Choroid plexus epithelial cell (primary cell): ENCODE measurements at regions not wholly inside any gene's neighbourhood (a gene's known extent, or its start where the extent isn't known, plus 50 kb on each side); places are given as distances from the start of the nearest gene placed in this dataset.

Experiments used
- DNase-seq: peaks from one replicate; pipeline ENCODE4 v3.0.0-alpha.2; 2010; ENCODE audit warnings: low read depth
- H3K4me3 ChIP-seq: 2 replicates; pipeline ENCODE4 v1.5.1; 2011; ENCODE audit warnings: low read depth, mild to moderate bottlenecking, control low read depth, low read length, moderate library complexity
- CTCF ChIP-seq: conservative IDR thresholded peaks from 2 replicates; pipeline ENCODE4 v1.5.1; 2011; ENCODE audit warnings: low read depth, mild to moderate bottlenecking, control low read depth, inconsistent platforms, low read length, moderate library complexity

GRCh38 chr9:82819260-82819659 lies 243.7 kb downstream of the RASEF start:
- no peak for TF ChIP-seq CTCF
- no peak overlapping the region for H3K4me3 ChIP-seq
- DNase-seq: no peak

GRCh38 chr9:82820186-82820585 lies 242.8 kb downstream of the RASEF start:
- no peak overlapping the region for H3K4me3 ChIP-seq
- DNase-seq: no peak
- no peak for TF ChIP-seq CTCF

DNA sequence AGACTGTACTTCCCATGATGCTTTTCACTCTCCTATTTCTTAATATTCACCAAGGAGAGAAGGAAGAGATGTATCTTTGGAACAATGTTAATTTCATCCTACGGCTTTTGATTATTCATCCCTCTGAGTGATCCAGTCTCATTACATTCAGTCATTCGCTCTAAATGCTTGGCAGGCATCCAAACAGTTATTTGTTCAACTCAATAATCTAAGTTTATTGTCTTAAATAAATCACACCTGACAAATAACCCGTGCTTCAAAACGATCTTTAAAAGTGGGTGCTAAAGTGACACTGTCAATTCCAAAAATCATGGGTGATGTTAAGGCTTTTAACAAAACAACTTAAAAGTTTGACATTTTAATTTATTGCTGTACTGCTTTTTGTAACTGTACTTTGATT lies 233.1 kb downstream of the RASEF start:
- no peak for TF ChIP-seq CTCF
- H3K4me3 ChIP-seq: no peak overlapping the region
- DNase-seq: no peak

DNA sequence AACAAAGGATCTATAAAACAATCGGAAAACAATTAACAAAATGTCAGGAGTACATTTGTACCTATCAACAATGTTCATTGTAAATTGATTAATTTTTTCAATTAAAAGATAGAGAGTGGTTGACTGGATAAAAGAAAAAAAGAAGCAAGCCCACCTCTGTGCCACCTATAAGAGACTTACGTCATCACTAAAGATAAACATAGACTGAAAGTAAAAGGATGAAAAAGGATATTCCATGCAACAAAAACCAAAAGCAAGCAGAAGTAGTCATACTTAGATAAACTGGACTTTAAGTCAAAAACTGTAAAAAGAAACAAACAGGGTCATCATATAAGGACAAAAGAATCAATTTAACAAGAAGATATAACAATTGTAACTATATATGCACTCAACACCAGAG lies 197.4 kb downstream of the RASEF start:
- TF ChIP-seq CTCF: no peak
- H3K4me3 ChIP-seq: no peak overlapping the region
- no peak for DNase-seq

- no peak for TF ChIP-seq CTCF
- H3K4me3 ChIP-seq: no peak overlapping the region
- no peak for DNase-seq
Observed at GRCh38 chr9:82880336-82881050, 182.4 kb downstream of the RASEF start.

DNA sequence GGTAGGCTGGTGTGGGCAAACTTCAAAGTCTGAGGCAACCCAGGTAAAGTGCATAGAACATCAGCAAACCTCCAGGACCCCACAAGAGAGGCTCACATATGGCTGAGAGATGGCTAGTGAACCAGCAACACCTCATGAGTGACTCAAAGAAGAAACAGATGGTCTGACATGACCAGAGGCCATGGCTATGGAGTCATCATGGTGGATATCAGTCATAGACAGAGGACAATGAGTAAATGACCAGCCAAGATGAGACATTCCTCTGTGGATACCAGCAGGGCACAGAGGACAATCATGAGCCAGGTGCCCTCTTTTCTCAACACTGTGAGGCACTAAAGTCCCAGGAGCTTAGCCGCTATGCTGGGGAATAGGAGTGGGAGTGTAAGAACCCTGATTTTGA lies 180.8 kb downstream of the RASEF start:
- no peak overlapping the region for H3K4me3 ChIP-seq
- DNase-seq: no peak
- TF ChIP-seq CTCF: no peak

DNA sequence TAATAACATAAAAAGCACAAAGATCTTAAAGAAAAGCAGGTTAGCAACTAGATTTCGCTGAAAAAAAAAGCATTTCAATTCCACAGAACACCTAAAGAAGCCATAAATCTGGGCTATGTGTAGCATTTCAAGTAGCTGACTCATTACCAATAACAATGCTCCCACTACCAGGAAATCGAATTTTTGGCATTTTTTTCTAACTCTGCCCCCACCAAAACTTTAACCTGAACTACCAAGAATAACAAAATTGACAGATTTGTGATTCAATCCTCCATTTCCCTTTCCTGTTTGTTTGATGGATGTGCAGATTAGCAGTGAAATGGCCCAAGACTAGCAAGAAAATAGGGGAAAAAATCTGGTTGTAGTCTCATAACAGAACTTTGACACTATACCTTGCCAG lies 180.2 kb downstream of the RASEF start:
- TF ChIP-seq CTCF: no peak
- H3K4me3 ChIP-seq: no peak overlapping the region
- DNase-seq: no peak
